ENCODE measurements at regions not wholly inside any gene's neighbourhood (a gene's known extent, or its start where the extent isn't known, plus 50 kb on each side); places are given as distances from the start of the nearest gene placed in this dataset.

- Histone ChIP-seq H3K36me3 (ENCODE audit: insufficient read depth, low read length) (no peaks in the 10 kb centered on the region), H2AFZ (ENCODE audit: low read length) (no peak overlapping the region), H4K20me1 (ENCODE audit: insufficient read depth, low read length) (no peaks in the 10 kb centered on the region), H3K4me2 (ENCODE audit: low read length) (no peak overlapping the region), H3K9me2 (ENCODE audit: insufficient read depth, low read length) (no peaks in the 10 kb centered on the region), H3K9me3 (ENCODE audit: low read length) (no peaks in the 10 kb centered on the region), H3K4me3 (ENCODE audit: low read depth, low read length, poor library complexity, severe bottlenecking) (no peak overlapping the region), H3K79me2 (ENCODE audit: insufficient read depth, low read depth, low read length) (no peaks in the 10 kb centered on the region), H3K4me1 (ENCODE audit: insufficient read depth, low read length, poor library complexity, severe bottlenecking) (no peaks in the 10 kb centered on the region), H3K27ac (ENCODE audit: low read depth, low read length, poor library complexity, severe bottlenecking) (no peak overlapping the region)
- POLR2A ChIA-PET = interaction anchor here (0.8 kb wide), 2 partner anchors 47 to 49 kb away, joined by 3 read pairs; no protein-coding TSS in a partner anchor
- no peak for TF ChIP-seq CTCF (conservative IDR thresholded peaks at IDR 0.05; ENCODE audit: low read length)
- TF ChIP-seq EZH2phosphoT487 (IDR thresholded peaks at IDR 0.05; ENCODE audit: borderline replicate concordance, low read depth, low read length) = no peak
- no TSS peak for BruUV-seq (replicated peaks)
- CTCF ChIA-PET (ENCODE audit: unreplicated experiment) = interaction anchor here (0.5 kb wide), 1 partner anchor 60 kb away, joined by 4 read pairs; no protein-coding TSS in a partner anchor
- intact Hi-C loops (cut with micrococcal nuclease; ENCODE audit: unreplicated experiment) = no loop called here
- no peak for DNase-seq (ENCODE audit: low spot score)
These were observed 135.9 kb downstream of the RNASET2 start for GRCh38 chr6:166820483-166820882.

GRCh38 chr6:166820070-166820469 is 136.3 kb downstream of the RNASET2 start:
- H3K4me1 ChIP-seq (ENCODE audit: insufficient read depth, low read length, poor library complexity, severe bottlenecking) = no peaks in the 10 kb centered on the region
- no peaks in the 10 kb centered on the region for H3K79me2 ChIP-seq (ENCODE audit: insufficient read depth, low read depth, low read length)
- no peaks in the 10 kb centered on the region for H4K20me1 ChIP-seq (ENCODE audit: insufficient read depth, low read length)
- BruUV-seq (replicated peaks) = no TSS peak
- DNase-seq (ENCODE audit: low spot score) = no peak
- no peak overlapping the region for H2AFZ ChIP-seq (ENCODE audit: low read length)
- no peaks in the 10 kb centered on the region for H3K9me3 ChIP-seq (ENCODE audit: low read length)
- ChIA-PET CTCF (ENCODE audit: unreplicated experiment) (no interaction called here), POLR2A (interaction anchor here (0.8 kb wide), 2 partner anchors 48 to 49 kb away, joined by 3 read pairs; no protein-coding TSS in a partner anchor)
- intact Hi-C loops (cut with micrococcal nuclease; ENCODE audit: unreplicated experiment) = no loop called here
- H3K27ac ChIP-seq (ENCODE audit: low read depth, low read length, poor library complexity, severe bottlenecking) = no peak overlapping the region
- TF ChIP-seq EZH2phosphoT487 (IDR thresholded peaks at IDR 0.05; ENCODE audit: borderline replicate concordance, low read depth, low read length) = no peak
- no peak for TF ChIP-seq CTCF (conservative IDR thresholded peaks at IDR 0.05; ENCODE audit: low read length)
- no peaks in the 10 kb centered on the region for H3K9me2 ChIP-seq (ENCODE audit: insufficient read depth, low read length)
- H3K36me3 ChIP-seq (ENCODE audit: insufficient read depth, low read length) = no peaks in the 10 kb centered on the region
- no peak overlapping the region for H3K4me3 ChIP-seq (ENCODE audit: low read depth, low read length, poor library complexity, severe bottlenecking)
- no peak overlapping the region for H3K4me2 ChIP-seq (ENCODE audit: low read length)

- intact Hi-C loops (cut with micrococcal nuclease; ENCODE audit: unreplicated experiment) = no loop called here
- DNase-seq (ENCODE audit: low spot score) = no peak
- H3K9me3 ChIP-seq (ENCODE audit: low read length) = no peaks in the 10 kb centered on the region
- H3K79me2 ChIP-seq (ENCODE audit: insufficient read depth, low read depth, low read length) = no peaks in the 10 kb centered on the region
- H4K20me1 ChIP-seq (ENCODE audit: insufficient read depth, low read length) = no peaks in the 10 kb centered on the region
- CTCF ChIA-PET (ENCODE audit: unreplicated experiment) = no interaction called here
- no peaks in the 10 kb centered on the region for H3K4me1 ChIP-seq (ENCODE audit: insufficient read depth, low read length, poor library complexity, severe bottlenecking)
- no peak overlapping the region for H3K4me2 ChIP-seq (ENCODE audit: low read length)
- H3K9me2 ChIP-seq (ENCODE audit: insufficient read depth, low read length) = no peaks in the 10 kb centered on the region
- TF ChIP-seq CTCF (conservative IDR thresholded peaks at IDR 0.05; ENCODE audit: low read length) (no peak), EZH2phosphoT487 (IDR thresholded peaks at IDR 0.05; ENCODE audit: borderline replicate concordance, low read depth, low read length) (no peak)
- POLR2A ChIA-PET = no interaction called here
- H3K27ac ChIP-seq (ENCODE audit: low read depth, low read length, poor library complexity, severe bottlenecking) = no peak overlapping the region
- H3K36me3 ChIP-seq (ENCODE audit: insufficient read depth, low read length) = no peaks in the 10 kb centered on the region
- H2AFZ ChIP-seq (ENCODE audit: low read length) = no peak overlapping the region
- H3K4me3 ChIP-seq (ENCODE audit: low read depth, low read length, poor library complexity, severe bottlenecking) = no peak overlapping the region
- no TSS peak for BruUV-seq (replicated peaks)
These were observed 140.7 kb downstream of the RNASET2 start for GRCh38 chr6:166815629-166816028.
